ENCODE measurements at regions not wholly inside any gene's neighbourhood (a gene's known extent, or its start where the extent isn't known, plus 50 kb on each side); places are given as distances from the start of the nearest gene placed in this dataset.

GRCh38 chr6:170011204-170012036 is 260.0 kb downstream of the ERMARD start:
- no peaks in the 10 kb centered on the region for H3K9me3 ChIP-seq (ENCODE audit: control insufficient read depth, low read length)
- 82 to 84% methylated on average over 12 to 13 of the region's 23 CpGs for WGBS, 2 experiments (ENCODE audit: insufficient coverage in 2 of 2)
- no peaks in the 10 kb centered on the region for H3K4me1 ChIP-seq (ENCODE audit: control insufficient read depth, insufficient read depth, low read length, poor library complexity, severe bottlenecking)
- H3K4me3 ChIP-seq (ENCODE audit: extremely low read depth, insufficient read depth, low read length, poor library complexity, severe bottlenecking): no peak overlapping the region
- no peak overlapping the region for H3K27ac ChIP-seq (ENCODE audit: low read depth, low read length, severe bottlenecking)
- no peaks in the 10 kb centered on the region for H3K36me3 ChIP-seq (ENCODE audit: control insufficient read depth, insufficient read depth, low read length)

- H3K9me3 ChIP-seq (ENCODE audit: control insufficient read depth, low read length): peaks cover 5% of the 10 kb centered on the region
- no peaks in the 10 kb centered on the region for H3K36me3 ChIP-seq (ENCODE audit: control insufficient read depth, insufficient read depth, low read length)
- H3K4me3 ChIP-seq (ENCODE audit: extremely low read depth, insufficient read depth, low read length, poor library complexity, severe bottlenecking): no peak overlapping the region
- 92 to 93% methylated on average over 11 of the region's 13 CpGs for WGBS, 2 experiments (ENCODE audit: insufficient coverage in 2 of 2)
- no peak overlapping the region for H3K27ac ChIP-seq (ENCODE audit: low read depth, low read length, severe bottlenecking)
- H3K4me1 ChIP-seq (ENCODE audit: control insufficient read depth, insufficient read depth, low read length, poor library complexity, severe bottlenecking): no peaks in the 10 kb centered on the region
These were observed 259.3 kb downstream of the ERMARD start for GRCh38 chr6:170010665-170011203.

GRCh38 chr6:170008294-170008785 is 256.9 kb downstream of the ERMARD start:
- H3K9me3 ChIP-seq (ENCODE audit: control insufficient read depth, low read length): peaks cover 28% of the 10 kb centered on the region
- H3K4me3 ChIP-seq (ENCODE audit: extremely low read depth, insufficient read depth, low read length, poor library complexity, severe bottlenecking): no peak overlapping the region
- no peaks in the 10 kb centered on the region for H3K36me3 ChIP-seq (ENCODE audit: control insufficient read depth, insufficient read depth, low read length)
- WGBS, 2 experiments (ENCODE audit: insufficient coverage in 2 of 2): 84 to 88% methylated on average over 12 of the region's 16 CpGs
- H3K27ac ChIP-seq (ENCODE audit: low read depth, low read length, severe bottlenecking): no peak overlapping the region
- no peaks in the 10 kb centered on the region for H3K4me1 ChIP-seq (ENCODE audit: control insufficient read depth, insufficient read depth, low read length, poor library complexity, severe bottlenecking)

GRCh38 chr6:170007468-170008293 is 256.3 kb downstream of the ERMARD start:
- Histone ChIP-seq H3K27ac (ENCODE audit: low read depth, low read length, severe bottlenecking) (peak overlapping the region; percentile 10), H3K36me3 (ENCODE audit: control insufficient read depth, insufficient read depth, low read length) (no peaks in the 10 kb centered on the region), H3K4me3 (ENCODE audit: extremely low read depth, insufficient read depth, low read length, poor library complexity, severe bottlenecking) (no peak overlapping the region), H3K4me1 (ENCODE audit: control insufficient read depth, insufficient read depth, low read length, poor library complexity, severe bottlenecking) (no peaks in the 10 kb centered on the region), H3K9me3 (ENCODE audit: control insufficient read depth, low read length) (peaks cover 32% of the 10 kb centered on the region)
- 42 to 53% methylated on average over 13 of the region's 17 CpGs for WGBS, 2 experiments (ENCODE audit: insufficient coverage in 2 of 2)

- Histone ChIP-seq H3K9me3 (ENCODE audit: control insufficient read depth, low read length) (peaks cover 32% of the 10 kb centered on the region), H3K4me3 (ENCODE audit: extremely low read depth, insufficient read depth, low read length, poor library complexity, severe bottlenecking) (no peak overlapping the region), H3K27ac (ENCODE audit: low read depth, low read length, severe bottlenecking) (no peak overlapping the region), H3K36me3 (ENCODE audit: control insufficient read depth, insufficient read depth, low read length) (no peaks in the 10 kb centered on the region), H3K4me1 (ENCODE audit: control insufficient read depth, insufficient read depth, low read length, poor library complexity, severe bottlenecking) (no peaks in the 10 kb centered on the region)
- WGBS, 2 experiments (ENCODE audit: insufficient coverage in 2 of 2): 14% methylated on average over 17 to 19 of the region's 19 CpGs
These were observed 255.6 kb downstream of the ERMARD start for GRCh38 chr6:170006900-170007467.

GRCh38 chr6:170006071-170006899 is 254.9 kb downstream of the ERMARD start:
- Histone ChIP-seq H3K27ac (ENCODE audit: low read depth, low read length, severe bottlenecking) (no peak overlapping the region), H3K36me3 (ENCODE audit: control insufficient read depth, insufficient read depth, low read length) (no peaks in the 10 kb centered on the region), H3K4me1 (ENCODE audit: control insufficient read depth, insufficient read depth, low read length, poor library complexity, severe bottlenecking) (no peaks in the 10 kb centered on the region), H3K4me3 (ENCODE audit: extremely low read depth, insufficient read depth, low read length, poor library complexity, severe bottlenecking) (no peak overlapping the region), H3K9me3 (ENCODE audit: control insufficient read depth, low read length) (peaks cover 32% of the 10 kb centered on the region)
- 78 to 80% methylated on average over 7 of the region's 7 CpGs for WGBS, 2 experiments (ENCODE audit: insufficient coverage in 2 of 2)

- Histone ChIP-seq H3K4me3 (ENCODE audit: extremely low read depth, insufficient read depth, low read length, poor library complexity, severe bottlenecking) (no peak overlapping the region), H3K27ac (ENCODE audit: low read depth, low read length, severe bottlenecking) (no peak overlapping the region), H3K4me1 (ENCODE audit: control insufficient read depth, insufficient read depth, low read length, poor library complexity, severe bottlenecking) (no peaks in the 10 kb centered on the region), H3K36me3 (ENCODE audit: control insufficient read depth, insufficient read depth, low read length) (no peaks in the 10 kb centered on the region), H3K9me3 (ENCODE audit: control insufficient read depth, low read length) (peaks cover 32% of the 10 kb centered on the region)
These were observed 254.2 kb downstream of the ERMARD start for GRCh38 chr6:170005665-170006064.

GRCh38 chr6:170004585-170005210 is 253.3 kb downstream of the ERMARD start:
- WGBS, 2 experiments (ENCODE audit: insufficient coverage in 2 of 2): 68 to 92% methylated on average over 4 of the region's 5 CpGs
- Histone ChIP-seq H3K4me3 (ENCODE audit: extremely low read depth, insufficient read depth, low read length, poor library complexity, severe bottlenecking) (no peak overlapping the region), H3K9me3 (ENCODE audit: control insufficient read depth, low read length) (peaks cover 32% of the 10 kb centered on the region)

GRCh38 chr6:170003451-170004160 is 252.2 kb downstream of the ERMARD start:
- H3K4me3 ChIP-seq (ENCODE audit: extremely low read depth, insufficient read depth, low read length, poor library complexity, severe bottlenecking): no peak overlapping the region
- WGBS, 2 experiments (ENCODE audit: insufficient coverage in 2 of 2): no CpG with 5 or more reads among the region's 1 CpG
- no peak overlapping the region for H3K27ac ChIP-seq (ENCODE audit: low read depth, low read length, severe bottlenecking)
- H3K9me3 ChIP-seq (ENCODE audit: control insufficient read depth, low read length): peaks cover 32% of the 10 kb centered on the region
- no peaks in the 10 kb centered on the region for H3K4me1 ChIP-seq (ENCODE audit: control insufficient read depth, insufficient read depth, low read length, poor library complexity, severe bottlenecking)
- no peaks in the 10 kb centered on the region for H3K36me3 ChIP-seq (ENCODE audit: control insufficient read depth, insufficient read depth, low read length)

More at GRCh38 chr6:170004585-170005210, 253.3 kb downstream of the ERMARD start:
- Histone ChIP-seq H3K36me3 (ENCODE audit: control insufficient read depth, insufficient read depth, low read length) (no peaks in the 10 kb centered on the region), H3K27ac (ENCODE audit: low read depth, low read length, severe bottlenecking) (no peak overlapping the region), H3K4me1 (ENCODE audit: control insufficient read depth, insufficient read depth, low read length, poor library complexity, severe bottlenecking) (no peaks in the 10 kb centered on the region)

All from mesodermal cell (in vitro differentiated cells).